ENCODE measurements at regions not wholly inside any gene's neighbourhood (a gene's known extent, or its start where the extent isn't known, plus 50 kb on each side); places are given as distances from the start of the nearest gene placed in this dataset.
A peak's percentile ranks its signal among the peaks of the same experiment; 100 is the strongest.

DNA sequence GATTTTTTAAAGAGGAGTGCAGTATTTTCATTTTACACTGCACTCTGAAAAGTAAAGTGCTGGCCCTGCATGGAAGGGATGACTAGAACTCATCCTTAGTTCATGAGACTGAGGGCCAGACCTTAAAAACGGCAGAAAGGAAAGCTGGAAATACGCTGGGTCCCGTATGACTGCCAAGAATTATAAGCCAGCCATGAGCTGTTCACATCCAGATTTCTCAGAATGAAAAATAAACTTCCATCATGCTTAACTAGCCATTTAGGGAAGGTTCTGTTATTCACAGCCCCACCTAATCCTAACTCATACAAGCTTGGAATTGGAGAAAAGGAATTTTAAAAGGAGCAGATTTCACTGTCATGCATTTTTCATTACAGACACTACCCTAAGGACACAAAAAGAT, 894.4 kb downstream of the FAT4 start:
- TF ChIP-seq, protein P1, sequence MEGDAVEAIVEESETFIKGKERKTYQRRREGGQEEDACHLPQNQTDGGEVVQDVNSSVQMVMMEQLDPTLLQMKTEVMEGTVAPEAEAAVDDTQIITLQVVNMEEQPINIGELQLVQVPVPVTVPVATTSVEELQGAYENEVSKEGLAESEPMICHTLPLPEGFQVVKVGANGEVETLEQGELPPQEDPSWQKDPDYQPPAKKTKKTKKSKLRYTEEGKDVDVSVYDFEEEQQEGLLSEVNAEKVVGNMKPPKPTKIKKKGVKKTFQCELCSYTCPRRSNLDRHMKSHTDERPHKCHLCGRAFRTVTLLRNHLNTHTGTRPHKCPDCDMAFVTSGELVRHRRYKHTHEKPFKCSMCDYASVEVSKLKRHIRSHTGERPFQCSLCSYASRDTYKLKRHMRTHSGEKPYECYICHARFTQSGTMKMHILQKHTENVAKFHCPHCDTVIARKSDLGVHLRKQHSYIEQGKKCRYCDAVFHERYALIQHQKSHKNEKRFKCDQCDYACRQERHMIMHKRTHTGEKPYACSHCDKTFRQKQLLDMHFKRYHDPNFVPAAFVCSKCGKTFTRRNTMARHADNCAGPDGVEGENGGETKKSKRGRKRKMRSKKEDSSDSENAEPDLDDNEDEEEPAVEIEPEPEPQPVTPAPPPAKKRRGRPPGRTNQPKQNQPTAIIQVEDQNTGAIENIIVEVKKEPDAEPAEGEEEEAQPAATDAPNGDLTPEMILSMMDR (IDR thresholded peaks at IDR 0.05; ENCODE audit: insufficient read depth, low read depth, low read length): no peak
- DNase-seq (ENCODE audit: low read depth): no peak
- H3K4me3 ChIP-seq (ENCODE audit: low read depth, low read length): no peak overlapping the region

DNA sequence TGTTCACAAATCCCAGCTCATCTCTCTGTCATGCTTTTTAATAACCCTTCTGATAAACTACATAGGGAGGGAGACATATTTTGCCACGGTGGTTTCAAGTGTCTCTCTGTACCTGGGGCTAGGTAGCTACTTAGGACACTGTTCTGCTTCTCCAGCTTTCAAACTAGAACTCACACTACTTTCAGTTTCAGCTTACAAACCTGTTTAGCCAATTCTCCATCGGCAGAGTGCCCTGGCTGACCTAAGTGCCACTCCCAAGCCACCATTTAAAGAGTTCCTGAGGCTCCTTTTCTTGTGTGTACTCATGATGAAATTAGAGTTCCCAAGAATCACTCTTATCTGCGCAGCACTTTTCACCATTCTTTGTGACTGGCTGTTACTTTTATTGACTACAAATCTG, 899.2 kb downstream of the FAT4 start:
- TF ChIP-seq, protein P1 (IDR thresholded peaks at IDR 0.05; ENCODE audit: insufficient read depth, low read depth, low read length): no peak
- no peak for DNase-seq (ENCODE audit: low read depth)
- no peak overlapping the region for H3K4me3 ChIP-seq (ENCODE audit: low read depth, low read length)

DNA sequence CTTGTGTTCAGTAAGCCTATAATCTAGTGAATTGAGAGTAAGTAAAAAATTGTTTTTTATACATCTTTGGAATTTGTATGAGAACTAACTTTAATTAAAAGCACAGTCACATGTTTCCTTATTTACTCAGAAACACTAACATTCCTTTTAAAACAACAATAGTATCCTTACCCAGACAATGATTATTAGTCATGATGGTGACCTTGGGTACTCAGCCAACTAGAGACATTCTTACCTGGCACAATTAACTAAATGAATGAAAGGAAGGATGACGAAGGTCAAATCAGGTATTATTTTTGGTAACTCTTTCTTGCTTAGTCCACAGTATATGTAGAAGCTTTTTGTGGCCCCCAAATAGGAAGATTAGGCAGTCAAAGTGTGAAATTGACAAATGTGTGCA, 901.0 kb downstream of the FAT4 start:
- TF ChIP-seq, protein P1 (IDR thresholded peaks at IDR 0.05; ENCODE audit: insufficient read depth, low read depth, low read length): no peak
- no peak for DNase-seq (ENCODE audit: low read depth)
- H3K4me3 ChIP-seq (ENCODE audit: low read depth, low read length): no peak overlapping the region

DNA sequence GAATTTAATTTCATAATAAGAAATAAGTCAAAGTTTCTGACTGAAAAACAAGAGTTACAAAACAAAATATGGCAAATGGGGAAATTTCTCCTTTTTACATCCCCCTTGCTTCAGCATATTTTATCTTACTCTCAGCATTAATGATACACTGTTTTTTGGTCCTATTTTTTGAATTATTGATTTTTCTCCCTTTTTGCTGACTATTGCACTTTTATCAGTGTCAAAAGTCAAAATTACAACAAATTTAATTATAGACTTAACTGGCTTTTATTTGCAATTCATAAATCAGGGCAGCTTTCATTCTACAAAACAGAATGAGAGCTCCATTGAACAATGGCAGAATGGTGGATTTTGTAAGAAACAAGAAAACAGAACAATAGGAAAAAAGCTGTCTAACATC, 901.9 kb downstream of the FAT4 start:
- H3K4me3 ChIP-seq (ENCODE audit: low read depth, low read length): no peak overlapping the region
- no peak for DNase-seq (ENCODE audit: low read depth)
- TF ChIP-seq, protein P1 (IDR thresholded peaks at IDR 0.05; ENCODE audit: insufficient read depth, low read depth, low read length): no peak

DNA sequence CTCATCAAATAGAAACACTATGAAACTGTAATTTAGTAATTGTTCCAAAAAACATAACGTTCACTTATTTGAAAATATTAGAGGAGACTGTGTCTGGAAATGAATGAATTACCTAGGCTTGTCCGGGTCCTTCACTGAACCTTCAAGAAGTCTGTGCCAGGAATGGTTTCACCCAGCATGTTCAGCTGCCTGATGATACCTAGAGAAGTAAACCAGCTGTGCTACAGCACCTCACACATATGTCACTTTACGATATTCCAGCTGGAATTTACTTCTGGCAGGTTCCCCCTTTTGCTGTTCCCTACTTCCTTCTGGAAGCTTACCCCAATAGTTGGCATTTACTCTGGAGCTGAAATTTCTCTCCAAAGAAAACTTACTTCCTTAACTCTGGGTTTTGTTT, 906.5 kb downstream of the FAT4 start:
- TF ChIP-seq, protein P1 (IDR thresholded peaks at IDR 0.05; ENCODE audit: insufficient read depth, low read depth, low read length): no peak
- DNase-seq (ENCODE audit: low read depth): no peak
- no peak overlapping the region for H3K4me3 ChIP-seq (ENCODE audit: low read depth, low read length)

DNA sequence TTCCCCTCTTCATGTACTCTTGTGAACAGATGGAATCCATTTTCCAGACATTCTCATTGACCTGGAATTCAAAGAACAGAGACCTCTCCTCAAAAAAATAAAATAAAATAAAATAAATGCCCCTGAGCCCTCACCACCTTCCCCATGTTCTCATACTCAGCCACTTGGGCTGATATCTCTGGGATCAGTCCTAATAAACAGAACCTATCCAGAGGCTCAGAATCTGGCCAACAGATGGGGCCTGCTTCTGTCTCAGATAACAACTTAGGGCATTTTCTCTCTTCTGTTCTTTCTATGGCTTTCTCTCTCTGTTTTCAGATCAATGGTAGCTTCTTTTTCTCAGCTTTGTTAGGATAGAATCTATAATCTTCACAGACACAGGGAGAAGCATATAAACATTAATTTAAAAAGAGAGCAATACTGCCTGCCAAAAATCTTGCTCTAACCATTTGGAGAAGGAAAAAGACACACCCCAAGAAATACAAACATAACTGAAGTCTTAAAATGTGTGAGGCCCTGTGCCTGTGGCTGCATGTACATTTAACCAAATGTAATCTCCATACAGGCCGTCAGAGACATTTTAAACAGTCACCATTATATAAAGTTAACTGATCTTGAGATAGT, 907.1 kb downstream of the FAT4 start:
- DNase-seq (ENCODE audit: low read depth): peak; percentile 5
- no peak overlapping the region for H3K4me3 ChIP-seq (ENCODE audit: low read depth, low read length)
- TF ChIP-seq, protein P1 (IDR thresholded peaks at IDR 0.05; ENCODE audit: insufficient read depth, low read depth, low read length): no peak

DNA sequence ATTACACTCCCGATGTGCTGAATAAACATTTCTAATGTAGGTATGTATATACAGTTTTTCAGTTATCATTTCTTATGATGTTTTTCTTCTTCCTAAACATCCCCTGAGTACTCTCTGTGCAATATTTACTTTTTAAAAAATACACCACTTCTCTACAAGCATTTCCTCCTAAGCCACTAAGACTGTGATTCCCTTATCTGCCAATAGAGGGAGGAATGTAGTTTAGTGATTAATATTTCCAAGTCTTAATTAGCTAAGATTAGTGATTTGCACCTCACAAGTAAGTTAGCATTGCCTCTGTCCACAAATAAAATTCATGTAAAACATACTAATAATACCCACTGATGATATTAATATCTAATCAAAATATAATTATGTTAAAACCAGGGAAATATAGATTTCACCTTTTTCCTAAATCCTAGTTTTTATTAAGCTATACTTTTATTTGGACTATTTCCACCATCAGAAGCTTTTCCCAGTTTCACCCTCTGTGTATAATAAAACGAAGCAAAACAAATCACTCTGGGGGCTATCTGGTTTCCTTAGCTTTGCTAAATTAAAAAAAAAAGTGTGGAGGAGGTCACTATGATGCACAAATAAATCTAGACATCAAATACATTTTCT, 909.1 kb downstream of the FAT4 start:
- peak; percentile 31 for DNase-seq (ENCODE audit: low read depth)
- H3K4me3 ChIP-seq (ENCODE audit: low read depth, low read length): no peak overlapping the region
- TF ChIP-seq, protein P1 (IDR thresholded peaks at IDR 0.05; ENCODE audit: insufficient read depth, low read depth, low read length): peak; percentile 70

All from fibroblast of villous mesenchyme (primary cell).